SK-N-SH treated with all-trans-retinoic acid at 6 μM for 48 hours (cell line): ENCODE measurements at regions not wholly inside any gene's neighbourhood (a gene's known extent, or its start where the extent isn't known, plus 50 kb on each side); places are given as distances from the start of the nearest gene placed in this dataset.
"Not testable (repeated sequence)": the region's sequence is repeated elsewhere in the genome, so short reads cannot be mapped to it uniquely, and the experiment has no call there.

Source experiments
- ATAC-seq: fragments of 200-7000 bp; cut with Tn5 transposase; 3 replicates; pipeline ENCODE4 v1.9.1; 2020; ENCODE audit warnings: mild to moderate bottlenecking, moderate library complexity
- ARNTL ChIP-seq: fragments of 450-650 bp; formaldehyde crosslinking; IDR thresholded peaks from 2 replicates; pipeline ENCODE4 v1.5.0; 2020; ENCODE audit warnings: low read depth, mild to moderate bottlenecking, moderate library complexity, borderline replicate concordance
- BACH2 ChIP-seq: fragments of 250-450 bp; sonication (Bioruptor Pico); IDR thresholded peaks from 2 replicates; pipeline ENCODE4 v1.9.0; 2021; ENCODE audit warnings: mild to moderate bottlenecking, borderline replicate concordance
- CSDC2 ChIP-seq: fragments of 250-450 bp; sonication (Bioruptor Pico); IDR thresholded peaks from 2 replicates; pipeline ENCODE4 v1.5.0; 2020; ENCODE audit warnings: mild to moderate bottlenecking, moderate library complexity
- ESRRG ChIP-seq: fragments of 250-450 bp; sonication (Bioruptor Pico); IDR thresholded peaks from 2 replicates; pipeline ENCODE4 v1.6.1; 2021; ENCODE audit warnings: mild to moderate bottlenecking
- GLIS3 ChIP-seq: fragments of 250-450 bp; sonication (Bioruptor Pico); IDR thresholded peaks from 2 replicates; pipeline ENCODE4 v1.5.0; 2020; ENCODE audit warnings: mild to moderate bottlenecking, moderate library complexity
- ISL1 ChIP-seq: fragments of 250-450 bp; sonication (Bioruptor Pico); IDR thresholded peaks from 2 replicates; pipeline ENCODE4 v2.1.2; 2022; ENCODE audit warnings: mild to moderate bottlenecking, moderate library complexity
- OSR1 ChIP-seq: fragments of 250-450 bp; sonication (Bioruptor Pico); IDR thresholded peaks from 2 replicates; pipeline ENCODE4 v1.8.0; 2022; ENCODE audit warnings: moderate library complexity, mild to moderate bottlenecking, inconsistent platforms
- PPARA ChIP-seq: fragments of 250-450 bp; sonication (Bioruptor Pico); IDR thresholded peaks from 2 replicates; pipeline ENCODE4 v1.5.0; 2020; ENCODE audit warnings: mild to moderate bottlenecking, borderline replicate concordance
- RARB ChIP-seq: fragments of 250-450 bp; sonication (Bioruptor Pico); IDR thresholded peaks from 2 replicates; pipeline ENCODE4 v1.8.0; 2021; ENCODE audit warnings: mild to moderate bottlenecking, moderate library complexity
- SNAI2 ChIP-seq: fragments of 250-450 bp; sonication (Bioruptor Pico); IDR thresholded peaks from 2 replicates; pipeline ENCODE4 v1.5.0; 2020; ENCODE audit warnings: mild to moderate bottlenecking, moderate library complexity
- TCF4 ChIP-seq: fragments of 250-450 bp; sonication (Bioruptor Pico); IDR thresholded peaks from 2 replicates; pipeline ENCODE4 v1.8.0; 2021; ENCODE audit warnings: mild to moderate bottlenecking, moderate library complexity, borderline replicate concordance
- TOX ChIP-seq: fragments of 250-450 bp; sonication (Bioruptor Pico); IDR thresholded peaks from 2 replicates; pipeline ENCODE4 v1.8.0; 2021; ENCODE audit warnings: mild to moderate bottlenecking, moderate library complexity, borderline replicate concordance
- ZC3H10 ChIP-seq: fragments of 250-450 bp; sonication (Bioruptor Pico); IDR thresholded peaks from 2 replicates; pipeline ENCODE4 v1.5.1; 2021; ENCODE audit warnings: mild to moderate bottlenecking, moderate library complexity
- ZFP30 ChIP-seq: fragments of 450-650 bp; formaldehyde crosslinking; IDR thresholded peaks from 2 replicates; pipeline ENCODE4 v1.5.0; 2022; ENCODE audit warnings: mild to moderate bottlenecking, moderate library complexity
- ZNF70 ChIP-seq: fragments of 450-650 bp; formaldehyde crosslinking; IDR thresholded peaks from 2 replicates; pipeline ENCODE4 v1.5.0; 2020; ENCODE audit warnings: mild to moderate bottlenecking, moderate library complexity
- ZNF8 ChIP-seq: fragments of 450-650 bp; formaldehyde crosslinking; IDR thresholded peaks from 2 replicates; pipeline ENCODE4 v1.5.0; 2020; ENCODE audit warnings: mild to moderate bottlenecking, moderate library complexity
- TF ChIP-seq, protein P1 (sequence below): fragments of 250-450 bp; sonication (Bioruptor Pico); IDR thresholded peaks from 2 replicates; pipeline ENCODE4 v1.5.1; 2021; ENCODE audit warnings: mild to moderate bottlenecking, moderate library complexity
- TF ChIP-seq, protein P2 (sequence below): fragments of 250-450 bp; sonication (Bioruptor Pico); IDR thresholded peaks from 2 replicates; pipeline ENCODE4 v1.5.0; 2020; ENCODE audit warnings: mild to moderate bottlenecking, moderate library complexity
- TF ChIP-seq, protein P3 (sequence below): fragments of 250-450 bp; sonication (Bioruptor Pico); IDR thresholded peaks from 2 replicates; pipeline ENCODE4 v1.8.0; 2020; ENCODE audit warnings: mild to moderate bottlenecking, moderate library complexity, borderline replicate concordance
- TF ChIP-seq, protein P4 (sequence below): fragments of 250-450 bp; sonication (Bioruptor Pico); IDR thresholded peaks from 2 replicates; pipeline ENCODE4 v1.5.1; 2020; ENCODE audit warnings: low read depth, mild to moderate bottlenecking, moderate library complexity

DNA sequence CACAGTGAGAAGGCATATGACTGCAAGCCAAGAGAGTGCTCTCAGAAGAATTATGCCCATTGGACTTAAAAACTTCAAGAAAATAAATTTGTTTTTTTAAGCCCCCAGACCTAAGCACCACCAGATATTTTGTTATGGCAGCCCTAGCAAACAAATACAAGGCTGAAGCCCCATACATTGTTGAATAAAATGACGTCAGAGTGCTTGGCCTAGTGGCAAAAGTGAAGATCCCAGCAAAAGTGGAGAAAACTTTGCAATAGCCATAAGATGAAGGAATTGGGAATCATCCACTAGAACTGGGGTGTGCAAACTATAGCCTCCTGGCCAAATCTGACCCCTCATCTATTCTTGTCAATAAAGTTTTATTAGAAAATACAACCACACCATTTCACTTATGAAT, 517.5 kb downstream of the IRS1 start:
- TF ChIP-seq ESRRG (CRISPR knock-in tag) (no peak), BACH2 (CRISPR knock-in tag) (no peak), ZC3H10 (CRISPR knock-in tag) (no peak)
- no peak for ATAC-seq

DNA sequence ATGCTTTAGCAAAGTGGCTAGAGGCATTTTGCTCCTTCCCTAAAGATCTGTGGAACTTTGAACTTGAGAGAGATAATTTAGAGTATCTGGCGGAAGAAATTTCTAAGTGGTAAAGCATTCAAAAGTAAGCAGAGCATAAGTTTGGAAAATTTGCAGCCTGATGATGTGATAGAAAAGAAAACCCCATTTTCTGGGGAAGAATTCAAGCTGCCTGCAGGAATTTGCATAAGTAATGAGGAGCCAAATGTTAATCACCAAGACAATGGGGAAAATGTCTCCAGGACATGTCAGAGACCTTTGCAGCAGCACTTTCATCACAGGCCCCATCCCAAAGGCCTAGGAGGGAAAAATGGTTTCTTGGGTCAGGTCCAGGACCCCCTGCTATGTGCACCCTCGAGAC, 519.5 kb downstream of the IRS1 start:
- ATAC-seq = not testable (repeated sequence)

DNA sequence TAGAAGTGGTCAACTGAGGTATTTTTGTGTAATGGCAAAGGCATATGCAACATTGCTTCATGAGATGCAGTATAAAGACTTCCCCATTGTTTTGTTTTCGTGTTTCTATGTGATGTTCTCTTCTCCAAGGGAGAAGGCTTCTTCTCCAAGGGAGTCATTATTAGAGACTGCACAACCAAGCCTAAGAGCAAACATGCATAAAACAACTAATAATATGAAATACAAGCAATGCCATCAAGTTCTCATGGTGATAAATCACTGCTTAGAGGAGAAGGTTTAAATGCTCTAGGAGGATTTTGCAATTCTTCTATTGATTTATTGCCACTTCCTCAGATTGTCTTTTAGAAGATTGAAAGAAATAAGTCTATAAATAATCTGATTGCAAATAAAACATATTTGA, 524.4 kb downstream of the IRS1 start:
- no peak for ATAC-seq
- TF ChIP-seq ARNTL (CRISPR knock-in tag) = no peak
- no peak for TF ChIP-seq TOX (CRISPR knock-in tag)
- TF ChIP-seq ZNF70 (CRISPR knock-in tag) = no peak
- no peak for TF ChIP-seq ZNF8 (CRISPR knock-in tag)
- TF ChIP-seq CSDC2 = no peak
- TF ChIP-seq GLIS3 = no peak
- TF ChIP-seq PPARA (CRISPR knock-in tag) = no peak
- TF ChIP-seq TCF4 (CRISPR knock-in tag) = no peak
- TF ChIP-seq, protein P1, sequence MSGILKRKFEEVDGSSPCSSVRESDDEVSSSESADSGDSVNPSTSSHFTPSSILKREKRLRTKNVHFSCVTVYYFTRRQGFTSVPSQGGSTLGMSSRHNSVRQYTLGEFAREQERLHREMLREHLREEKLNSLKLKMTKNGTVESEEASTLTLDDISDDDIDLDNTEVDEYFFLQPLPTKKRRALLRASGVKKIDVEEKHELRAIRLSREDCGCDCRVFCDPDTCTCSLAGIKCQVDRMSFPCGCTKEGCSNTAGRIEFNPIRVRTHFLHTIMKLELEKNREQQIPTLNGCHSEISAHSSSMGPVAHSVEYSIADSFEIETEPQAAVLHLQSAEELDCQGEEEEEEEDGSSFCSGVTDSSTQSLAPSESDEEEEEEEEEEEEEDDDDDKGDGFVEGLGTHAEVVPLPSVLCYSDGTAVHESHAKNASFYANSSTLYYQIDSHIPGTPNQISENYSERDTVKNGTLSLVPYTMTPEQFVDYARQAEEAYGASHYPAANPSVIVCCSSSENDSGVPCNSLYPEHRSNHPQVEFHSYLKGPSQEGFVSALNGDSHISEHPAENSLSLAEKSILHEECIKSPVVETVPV (CRISPR knock-in tag) = no peak
- TF ChIP-seq RARB (CRISPR knock-in tag) = no peak

DNA sequence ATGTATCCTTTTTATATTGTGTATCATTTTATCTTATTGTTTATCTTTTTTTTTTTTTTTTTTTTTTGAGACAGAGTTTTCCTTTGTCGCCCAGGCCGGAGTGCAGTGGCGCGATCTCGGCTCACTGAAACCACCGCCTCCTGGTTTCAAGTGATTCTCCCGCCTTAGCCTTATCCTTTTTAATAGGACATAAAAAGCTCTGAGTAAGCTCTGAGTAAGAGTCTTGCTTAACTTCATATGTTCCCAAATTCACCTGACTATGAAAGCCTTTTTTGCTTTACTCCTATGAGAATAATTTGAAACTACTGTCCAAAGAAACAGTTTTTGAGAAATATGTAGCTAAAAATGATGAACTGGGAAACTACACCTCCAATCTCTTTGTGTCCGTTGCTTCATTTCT, 525.5 kb downstream of the IRS1 start:
- no peak for ATAC-seq
- TF ChIP-seq, protein P1 (CRISPR knock-in tag) = no peak
- no peak for TF ChIP-seq OSR1 (CRISPR knock-in tag)
- TF ChIP-seq GLIS3 = no peak
- TF ChIP-seq ZFP30 (CRISPR knock-in tag) = no peak
- TF ChIP-seq, protein P2, sequence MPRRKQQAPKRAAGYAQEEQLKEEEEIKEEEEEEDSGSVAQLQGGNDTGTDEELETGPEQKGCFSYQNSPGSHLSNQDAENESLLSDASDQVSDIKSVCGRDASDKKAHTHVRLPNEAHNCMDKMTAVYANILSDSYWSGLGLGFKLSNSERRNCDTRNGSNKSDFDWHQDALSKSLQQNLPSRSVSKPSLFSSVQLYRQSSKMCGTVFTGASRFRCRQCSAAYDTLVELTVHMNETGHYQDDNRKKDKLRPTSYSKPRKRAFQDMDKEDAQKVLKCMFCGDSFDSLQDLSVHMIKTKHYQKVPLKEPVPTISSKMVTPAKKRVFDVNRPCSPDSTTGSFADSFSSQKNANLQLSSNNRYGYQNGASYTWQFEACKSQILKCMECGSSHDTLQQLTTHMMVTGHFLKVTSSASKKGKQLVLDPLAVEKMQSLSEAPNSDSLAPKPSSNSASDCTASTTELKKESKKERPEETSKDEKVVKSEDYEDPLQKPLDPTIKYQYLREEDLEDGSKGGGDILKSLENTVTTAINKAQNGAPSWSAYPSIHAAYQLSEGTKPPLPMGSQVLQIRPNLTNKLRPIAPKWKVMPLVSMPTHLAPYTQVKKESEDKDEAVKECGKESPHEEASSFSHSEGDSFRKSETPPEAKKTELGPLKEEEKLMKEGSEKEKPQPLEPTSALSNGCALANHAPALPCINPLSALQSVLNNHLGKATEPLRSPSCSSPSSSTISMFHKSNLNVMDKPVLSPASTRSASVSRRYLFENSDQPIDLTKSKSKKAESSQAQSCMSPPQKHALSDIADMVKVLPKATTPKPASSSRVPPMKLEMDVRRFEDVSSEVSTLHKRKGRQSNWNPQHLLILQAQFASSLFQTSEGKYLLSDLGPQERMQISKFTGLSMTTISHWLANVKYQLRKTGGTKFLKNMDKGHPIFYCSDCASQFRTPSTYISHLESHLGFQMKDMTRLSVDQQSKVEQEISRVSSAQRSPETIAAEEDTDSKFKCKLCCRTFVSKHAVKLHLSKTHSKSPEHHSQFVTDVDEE = no peak
- no peak for TF ChIP-seq ESRRG (CRISPR knock-in tag)
- TF ChIP-seq SNAI2 (CRISPR knock-in tag) = no peak
- TF ChIP-seq, protein P3, sequence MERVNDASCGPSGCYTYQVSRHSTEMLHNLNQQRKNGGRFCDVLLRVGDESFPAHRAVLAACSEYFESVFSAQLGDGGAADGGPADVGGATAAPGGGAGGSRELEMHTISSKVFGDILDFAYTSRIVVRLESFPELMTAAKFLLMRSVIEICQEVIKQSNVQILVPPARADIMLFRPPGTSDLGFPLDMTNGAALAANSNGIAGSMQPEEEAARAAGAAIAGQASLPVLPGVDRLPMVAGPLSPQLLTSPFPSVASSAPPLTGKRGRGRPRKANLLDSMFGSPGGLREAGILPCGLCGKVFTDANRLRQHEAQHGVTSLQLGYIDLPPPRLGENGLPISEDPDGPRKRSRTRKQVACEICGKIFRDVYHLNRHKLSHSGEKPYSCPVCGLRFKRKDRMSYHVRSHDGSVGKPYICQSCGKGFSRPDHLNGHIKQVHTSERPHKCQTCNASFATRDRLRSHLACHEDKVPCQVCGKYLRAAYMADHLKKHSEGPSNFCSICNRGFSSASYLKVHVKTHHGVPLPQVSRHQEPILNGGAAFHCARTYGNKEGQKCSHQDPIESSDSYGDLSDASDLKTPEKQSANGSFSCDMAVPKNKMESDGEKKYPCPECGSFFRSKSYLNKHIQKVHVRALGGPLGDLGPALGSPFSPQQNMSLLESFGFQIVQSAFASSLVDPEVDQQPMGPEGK (CRISPR knock-in tag) = no peak
- no peak for TF ChIP-seq ZNF8 (CRISPR knock-in tag)
- no peak for TF ChIP-seq ARNTL (CRISPR knock-in tag)
- TF ChIP-seq BACH2 (CRISPR knock-in tag) = no peak
- no peak for TF ChIP-seq ISL1 (CRISPR knock-in tag)
- TF ChIP-seq, protein P4, sequence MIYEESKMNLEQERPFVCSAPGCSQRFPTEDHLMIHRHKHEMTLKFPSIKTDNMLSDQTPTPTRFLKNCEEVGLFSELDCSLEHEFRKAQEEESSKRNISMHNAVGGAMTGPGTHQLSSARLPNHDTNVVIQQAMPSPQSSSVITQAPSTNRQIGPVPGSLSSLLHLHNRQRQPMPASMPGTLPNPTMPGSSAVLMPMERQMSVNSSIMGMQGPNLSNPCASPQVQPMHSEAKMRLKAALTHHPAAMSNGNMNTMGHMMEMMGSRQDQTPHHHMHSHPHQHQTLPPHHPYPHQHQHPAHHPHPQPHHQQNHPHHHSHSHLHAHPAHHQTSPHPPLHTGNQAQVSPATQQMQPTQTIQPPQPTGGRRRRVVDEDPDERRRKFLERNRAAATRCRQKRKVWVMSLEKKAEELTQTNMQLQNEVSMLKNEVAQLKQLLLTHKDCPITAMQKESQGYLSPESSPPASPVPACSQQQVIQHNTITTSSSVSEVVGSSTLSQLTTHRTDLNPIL (CRISPR knock-in tag) = no peak
- no peak for TF ChIP-seq ZNF70 (CRISPR knock-in tag)
- TF ChIP-seq TCF4 (CRISPR knock-in tag) = no peak
